GM12864 (cell line): ENCODE measurements at regions not wholly inside any gene's neighbourhood (a gene's known extent, or its start where the extent isn't known, plus 50 kb on each side); places are given as distances from the start of the nearest gene placed in this dataset.

ENCODE experiments used
- DNase-seq: peaks from one replicate; pipeline ENCODE4 v3.0.0-alpha.2; 2011; ENCODE audit warnings: low read depth
- H3K4me3 ChIP-seq: 2 replicates; pipeline ENCODE4 v1.5.1; 2011; ENCODE audit warnings: mild to moderate bottlenecking, low read depth, low read length, control low read depth
- TF ChIP-seq, protein P1 (sequence below): IDR thresholded peaks from 2 replicates; pipeline ENCODE4 v1.5.1; 2011; ENCODE audit warnings: low read depth, mild to moderate bottlenecking, moderate library complexity, low read length, control low read depth, inconsistent platforms; ENCODE audit errors: missing control alignments

DNA sequence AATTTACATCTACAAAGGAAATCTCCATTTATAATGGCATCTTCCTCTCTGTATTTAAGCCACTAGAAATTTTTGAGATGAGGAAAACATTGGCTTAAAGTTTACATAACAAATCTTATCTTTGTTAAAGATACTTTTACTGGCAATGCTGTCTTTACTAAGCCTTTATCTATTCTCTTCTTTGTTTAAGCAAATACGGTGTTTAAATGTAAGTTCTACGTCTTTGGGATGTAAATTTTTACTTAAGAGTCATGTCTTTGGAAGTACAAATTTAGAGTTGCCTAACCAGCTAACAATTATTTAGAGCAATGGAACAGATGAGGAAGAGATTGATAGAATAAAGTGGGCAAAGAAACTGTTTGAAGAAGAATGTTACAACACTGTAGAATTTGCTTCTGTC, 1024.0 kb upstream of the PCDH10 start:
- H3K4me3 ChIP-seq: no peak overlapping the region
- TF ChIP-seq, protein P1, sequence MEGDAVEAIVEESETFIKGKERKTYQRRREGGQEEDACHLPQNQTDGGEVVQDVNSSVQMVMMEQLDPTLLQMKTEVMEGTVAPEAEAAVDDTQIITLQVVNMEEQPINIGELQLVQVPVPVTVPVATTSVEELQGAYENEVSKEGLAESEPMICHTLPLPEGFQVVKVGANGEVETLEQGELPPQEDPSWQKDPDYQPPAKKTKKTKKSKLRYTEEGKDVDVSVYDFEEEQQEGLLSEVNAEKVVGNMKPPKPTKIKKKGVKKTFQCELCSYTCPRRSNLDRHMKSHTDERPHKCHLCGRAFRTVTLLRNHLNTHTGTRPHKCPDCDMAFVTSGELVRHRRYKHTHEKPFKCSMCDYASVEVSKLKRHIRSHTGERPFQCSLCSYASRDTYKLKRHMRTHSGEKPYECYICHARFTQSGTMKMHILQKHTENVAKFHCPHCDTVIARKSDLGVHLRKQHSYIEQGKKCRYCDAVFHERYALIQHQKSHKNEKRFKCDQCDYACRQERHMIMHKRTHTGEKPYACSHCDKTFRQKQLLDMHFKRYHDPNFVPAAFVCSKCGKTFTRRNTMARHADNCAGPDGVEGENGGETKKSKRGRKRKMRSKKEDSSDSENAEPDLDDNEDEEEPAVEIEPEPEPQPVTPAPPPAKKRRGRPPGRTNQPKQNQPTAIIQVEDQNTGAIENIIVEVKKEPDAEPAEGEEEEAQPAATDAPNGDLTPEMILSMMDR: no peak
- DNase-seq: no peak

DNA sequence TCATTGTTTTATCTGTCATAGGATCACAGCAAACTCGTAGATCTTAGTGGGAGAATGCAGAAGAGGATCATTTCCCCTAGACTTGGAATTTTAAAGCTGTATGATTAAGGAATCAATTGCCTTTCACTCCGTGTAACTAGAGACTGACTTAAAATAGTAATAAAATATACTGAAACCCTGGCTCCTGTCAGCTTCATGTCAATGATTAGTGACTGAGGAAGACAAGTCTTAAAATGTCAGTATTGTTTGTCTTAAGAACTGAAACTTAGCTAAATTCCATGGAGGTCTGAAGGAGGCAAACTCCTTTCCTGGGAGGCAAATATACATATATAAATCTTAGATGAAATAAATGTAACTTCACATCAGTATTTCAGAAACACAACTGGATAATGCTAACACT, 1016.7 kb upstream of the PCDH10 start:
- no peak overlapping the region for H3K4me3 ChIP-seq
- TF ChIP-seq, protein P1: no peak
- no peak for DNase-seq

DNA sequence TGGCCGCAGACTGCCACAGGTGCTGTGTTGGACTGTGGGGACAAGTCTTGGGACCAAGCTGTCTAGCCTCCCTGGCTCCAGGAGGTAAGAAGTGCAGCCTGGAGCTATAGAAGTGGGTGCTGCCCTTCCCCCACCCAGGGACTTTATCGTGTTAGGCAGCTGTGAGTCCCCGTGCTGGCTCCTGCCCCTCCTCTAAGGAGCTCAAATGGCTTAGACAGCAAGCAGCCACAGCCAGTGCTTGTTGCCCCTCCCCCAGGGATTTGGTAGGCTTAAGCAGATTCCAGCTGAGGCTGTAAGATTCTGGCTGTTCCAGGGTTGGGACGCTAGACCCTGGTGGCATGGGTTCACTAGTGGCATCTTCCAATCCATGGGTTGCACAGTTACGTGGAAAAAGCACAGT, 979.4 kb upstream of the PCDH10 start:
- DNase-seq: no peak
- TF ChIP-seq, protein P1: no peak
- no peak overlapping the region for H3K4me3 ChIP-seq

DNA sequence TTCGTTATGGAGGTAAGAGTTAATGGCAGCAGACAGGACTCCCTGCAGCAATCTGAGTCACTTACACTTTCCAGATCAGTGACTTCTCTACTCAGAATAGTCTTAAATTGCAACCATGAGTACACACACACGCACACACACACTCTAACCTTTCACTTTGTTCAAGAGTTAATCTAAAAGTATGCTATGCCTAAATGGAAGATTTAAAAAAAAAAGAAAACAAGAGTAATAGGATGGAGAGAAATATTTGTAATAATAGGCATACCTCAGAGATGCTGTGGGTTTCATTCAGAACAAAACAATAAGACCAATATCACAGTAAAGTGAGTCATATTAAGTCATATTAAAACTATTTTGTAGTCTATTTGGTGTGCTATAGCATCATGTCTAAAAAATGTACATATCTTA, 969.1 kb upstream of the PCDH10 start:
- H3K4me3 ChIP-seq: no peak overlapping the region
- TF ChIP-seq, protein P1: no peak
- no peak for DNase-seq

DNA sequence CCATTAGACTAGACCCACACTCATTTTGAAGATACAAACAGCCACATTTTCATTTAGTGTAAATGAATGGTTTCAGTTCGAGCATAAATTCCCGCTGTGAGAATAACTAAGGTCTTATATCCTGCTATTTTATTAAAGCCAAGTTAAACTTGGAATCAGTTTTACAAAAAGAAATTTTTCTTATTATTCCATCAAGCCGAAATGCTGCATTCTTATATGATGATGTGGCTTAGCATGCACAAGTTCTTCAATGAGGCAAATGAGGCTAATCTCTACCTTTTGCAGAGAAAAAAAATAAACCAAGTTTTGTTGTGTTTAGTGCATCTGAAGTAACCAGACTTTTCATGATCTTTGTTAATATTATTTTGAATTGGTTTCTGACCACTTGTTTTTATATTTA, 953.9 kb upstream of the PCDH10 start:
- DNase-seq: no peak
- TF ChIP-seq, protein P1: no peak
- H3K4me3 ChIP-seq: no peak overlapping the region

DNA sequence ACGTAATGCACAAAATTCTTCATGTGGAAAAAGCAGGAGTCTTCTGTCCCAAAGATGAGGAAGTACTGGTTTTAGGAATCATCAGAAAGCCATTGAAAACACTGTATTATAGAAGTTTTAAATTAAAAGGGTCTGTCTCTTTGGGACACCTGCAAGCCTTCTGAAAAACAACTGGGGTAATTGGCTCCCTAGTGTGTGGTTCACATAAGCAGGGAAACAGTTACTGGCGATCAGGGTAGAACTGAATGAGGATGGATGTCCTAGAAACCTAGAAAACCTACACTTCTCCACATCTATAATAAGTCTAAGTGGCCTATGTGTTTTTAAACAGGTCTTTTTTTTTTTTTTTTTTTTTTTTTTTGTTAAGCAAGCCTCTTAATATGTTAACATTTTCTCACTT, 945.5 kb upstream of the PCDH10 start:
- no peak for DNase-seq
- TF ChIP-seq, protein P1: no peak
- H3K4me3 ChIP-seq: no peak overlapping the region

DNA sequence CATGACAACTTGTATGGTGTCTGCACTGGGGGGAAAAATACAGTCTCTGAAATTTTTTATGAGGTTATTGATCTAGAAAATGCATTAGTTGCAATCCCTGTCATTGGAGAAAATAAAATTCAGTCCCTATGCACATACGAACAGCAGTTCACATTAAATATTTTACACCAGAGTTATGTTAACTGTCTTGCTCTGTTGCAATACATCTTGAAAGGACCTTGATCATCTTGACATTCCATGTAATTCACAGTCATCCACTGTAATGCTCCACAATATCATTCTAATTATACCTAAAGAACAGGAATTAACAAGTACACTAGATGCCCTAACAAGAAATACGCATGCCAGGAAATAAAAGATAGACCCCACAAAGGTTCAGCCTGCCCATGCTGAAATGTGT, 934.6 kb upstream of the PCDH10 start:
- TF ChIP-seq, protein P1: no peak
- DNase-seq: no peak
- H3K4me3 ChIP-seq: no peak overlapping the region
